ENCODE measurements at regions not wholly inside any gene's neighbourhood (a gene's known extent, or its start where the extent isn't known, plus 50 kb on each side); places are given as distances from the start of the nearest gene placed in this dataset.
"Not testable (repeated sequence)": the region's sequence is repeated elsewhere in the genome, so short reads cannot be mapped to it uniquely, and the experiment has no call there.

DNA sequence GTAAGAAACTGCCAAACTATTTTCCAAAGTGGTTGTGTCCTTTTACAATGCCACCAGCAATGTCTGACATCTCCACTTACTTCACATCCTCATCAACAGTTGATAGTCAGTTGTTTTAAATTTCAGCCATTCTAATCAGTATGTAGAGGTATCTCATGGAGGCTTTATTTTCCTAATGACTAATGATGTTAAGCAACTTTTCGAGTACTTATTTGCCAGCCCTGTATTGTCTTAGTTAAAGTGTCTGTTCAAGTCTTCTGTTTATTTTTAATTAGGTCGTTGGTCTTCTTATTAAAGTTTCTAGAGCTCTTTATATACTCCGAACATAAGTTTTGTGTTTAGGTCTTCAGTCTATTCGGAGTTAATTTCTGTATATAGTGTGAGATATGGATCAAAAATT is 54.9 kb upstream of the NBPF12 start:
- DNase-seq, result not testable (repeated sequence)

GRCh38 chr1:146881096-146881495 is 57.0 kb upstream of the NBPF12 start:
- not testable (repeated sequence) for DNase-seq

GRCh38 chr1:146863799-146864319 is 74.3 kb upstream of the NBPF12 start:
- DNase-seq, result not testable (repeated sequence)

- not testable (repeated sequence) for DNase-seq
Measured at GRCh38 chr1:146853147-146853546, 85.0 kb upstream of the NBPF12 start.

- not testable (repeated sequence) for DNase-seq
Measured at GRCh38 chr1:146850352-146850889, 87.7 kb upstream of the NBPF12 start.

- DNase-seq, result not testable (repeated sequence)
Measured at GRCh38 chr1:146838725-146839124, 99.4 kb upstream of the NBPF12 start.

- not testable (repeated sequence) for DNase-seq
Measured at GRCh38 chr1:146826957-146827356, 111.2 kb upstream of the NBPF12 start.

DNA sequence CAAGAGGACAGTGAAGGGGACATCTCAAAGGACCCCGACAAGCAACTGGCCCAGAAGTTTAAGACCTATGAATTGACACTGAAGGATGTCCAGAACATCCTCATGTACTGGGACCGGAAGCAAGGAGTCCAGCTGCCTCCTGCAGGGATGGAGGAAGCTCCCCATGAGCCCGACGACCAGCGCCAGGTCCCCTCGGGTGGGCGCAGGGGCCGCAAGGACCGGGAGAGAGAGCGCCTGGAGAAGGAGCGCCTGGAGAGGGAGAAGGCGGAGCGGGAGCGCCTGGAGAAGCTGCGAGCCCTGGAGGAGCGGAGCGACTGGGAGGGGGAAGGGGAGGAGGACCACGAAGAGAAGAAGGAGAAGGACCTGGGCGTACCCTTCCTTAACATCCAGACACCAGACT is 143.9 kb upstream of the NBPF12 start:
- DNase-seq, result not testable (repeated sequence)

GRCh38 chr1:146792725-146793124 is 145.4 kb upstream of the NBPF12 start:
- peak; percentile 38 for DNase-seq

DNA sequence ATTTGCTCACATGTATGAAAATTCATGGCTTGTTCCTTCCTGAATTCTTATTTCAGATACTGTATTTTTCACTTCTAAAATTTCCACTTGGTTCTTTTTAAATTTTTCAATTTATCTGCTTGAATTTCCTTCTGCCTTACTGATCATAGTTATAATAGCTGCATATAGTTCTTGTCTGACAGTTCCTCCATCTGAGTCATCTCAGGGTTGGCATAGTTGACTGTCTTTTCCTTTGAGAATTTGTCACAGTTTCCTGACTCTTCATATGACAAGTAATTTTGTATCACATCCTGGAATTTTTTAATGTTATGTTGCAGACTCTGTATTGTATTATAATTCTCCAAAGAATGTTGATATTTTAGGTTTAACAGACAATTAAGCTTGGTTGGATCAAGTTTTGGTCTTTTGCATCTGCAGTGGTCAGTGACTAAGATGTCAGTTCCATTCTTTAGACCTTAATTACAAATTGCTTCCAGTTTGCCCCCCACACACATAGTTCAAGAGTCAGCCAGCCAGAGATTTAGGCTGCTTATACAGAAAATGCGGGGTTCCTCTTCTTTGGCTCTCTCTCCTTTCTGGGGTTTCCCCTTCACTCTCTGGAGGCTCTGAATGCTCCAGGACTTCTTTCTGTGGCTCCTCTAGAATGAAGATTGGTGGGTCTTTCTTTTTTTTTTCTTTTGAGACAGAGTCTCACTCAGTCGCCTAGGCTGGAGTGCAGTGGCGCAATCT is 153.7 kb upstream of the NBPF12 start:
- DNase-seq, result not testable (repeated sequence)

DNA sequence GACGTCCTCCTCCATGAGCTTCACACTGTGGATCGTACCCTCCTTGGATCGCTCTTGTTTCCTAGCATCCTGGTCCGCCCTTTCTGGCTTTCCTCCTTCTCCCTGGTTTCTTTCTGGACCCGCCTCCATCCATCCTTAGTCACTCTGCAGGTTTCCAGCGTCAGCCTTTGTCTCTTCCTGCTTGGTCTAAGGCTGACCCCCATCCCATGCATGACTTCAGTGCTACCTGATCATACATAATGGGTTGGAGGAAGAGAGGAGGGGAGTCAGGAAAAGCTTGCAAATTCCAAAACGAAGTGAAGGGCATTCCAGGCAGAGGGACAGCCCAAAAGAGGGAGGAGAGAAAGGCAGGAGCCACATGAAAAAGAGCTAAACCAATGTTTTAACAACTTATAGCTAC is 156.9 kb upstream of the NBPF12 start:
- DNase-seq, result not testable (repeated sequence)

GRCh38 chr1:146777826-146778602 is 160.1 kb upstream of the NBPF12 start:
- DNase-seq, result peak; percentile 43

GRCh38 chr1:146774988-146775387 is 163.1 kb upstream of the NBPF12 start:
- DNase-seq, result not testable (repeated sequence)

GRCh38 chr1:146774271-146774670 is 163.9 kb upstream of the NBPF12 start:
- not testable (repeated sequence) for DNase-seq

DNA sequence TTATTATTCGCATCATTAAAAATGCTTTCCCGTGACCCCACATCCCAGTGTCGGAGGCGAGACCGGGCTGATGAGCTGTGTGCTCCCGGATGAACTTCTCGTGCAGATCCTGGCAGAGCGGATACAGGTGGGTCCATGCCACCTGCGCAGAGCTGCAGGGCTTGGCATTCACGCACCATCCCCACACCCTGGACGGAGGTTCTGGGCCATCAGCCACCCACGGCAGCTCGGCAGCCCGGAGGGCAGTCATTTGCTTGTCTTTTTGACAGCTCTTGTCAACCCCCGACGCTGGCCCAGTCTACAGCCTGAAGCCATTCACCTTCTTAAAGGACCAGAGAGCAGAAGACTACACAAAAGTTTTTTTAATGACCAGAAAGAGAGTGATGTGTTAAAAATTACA is 166.7 kb upstream of the NBPF12 start:
- DNase-seq, result not testable (repeated sequence)

DNA sequence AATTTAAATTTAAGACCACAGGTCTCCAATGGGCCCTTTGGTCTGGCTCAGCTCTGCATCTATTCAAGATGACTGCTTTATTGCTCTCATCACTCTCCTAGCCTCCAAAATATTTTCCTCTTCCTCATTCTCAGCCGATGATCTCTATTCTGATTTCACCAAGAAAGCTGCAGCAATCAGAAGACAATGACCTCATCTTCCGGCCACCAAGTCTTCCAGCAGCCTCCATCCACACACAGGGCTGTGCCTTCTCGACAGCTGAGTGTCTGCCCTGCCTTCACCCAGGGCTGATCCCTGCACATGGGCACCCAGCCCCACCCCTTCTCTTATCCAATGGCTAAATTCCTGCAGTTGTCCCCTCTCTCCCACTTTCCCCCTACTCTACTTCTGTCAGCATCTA is 167.1 kb upstream of the NBPF12 start:
- not testable (repeated sequence) for DNase-seq

DNA sequence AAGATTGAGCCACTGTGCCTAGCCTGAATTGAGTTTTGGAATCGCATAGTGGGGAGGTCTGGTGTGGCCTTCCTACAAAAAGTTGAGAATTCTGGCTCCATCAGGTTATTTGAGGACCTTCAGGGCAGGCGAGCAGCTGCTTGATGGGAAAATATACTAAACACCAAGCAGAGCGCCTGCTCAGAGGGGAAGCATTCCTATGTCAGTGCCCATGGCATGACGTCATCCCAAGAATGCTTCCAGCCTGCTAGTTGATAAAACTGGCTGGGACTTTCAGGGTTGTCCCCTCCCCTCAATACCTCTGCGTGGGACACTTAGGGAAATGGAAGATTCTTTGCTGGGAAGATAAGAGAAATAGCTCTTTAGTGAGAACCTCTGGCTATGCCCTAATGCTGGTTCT is 174.9 kb upstream of the NBPF12 start:
- DNase-seq, result not testable (repeated sequence)

DNA sequence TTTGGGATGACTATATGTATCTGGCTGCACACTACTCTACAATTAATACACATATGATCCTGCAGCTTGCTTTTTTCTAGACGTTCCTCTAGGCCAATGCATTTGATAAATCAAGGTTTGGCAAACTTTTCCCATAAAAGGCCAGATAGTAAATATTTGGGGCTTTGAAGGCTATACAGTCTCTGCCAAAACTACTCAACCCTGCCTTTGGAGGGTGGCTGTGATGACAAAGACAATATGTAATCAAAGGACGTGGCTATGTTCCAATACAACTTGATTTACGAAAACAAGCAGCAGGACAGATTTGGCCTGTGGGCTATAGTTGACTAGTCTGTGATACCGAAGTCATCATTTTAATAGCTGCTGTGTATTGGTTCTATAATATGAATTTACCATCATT is 181.3 kb upstream of the NBPF12 start:
- DNase-seq, result not testable (repeated sequence)

DNA sequence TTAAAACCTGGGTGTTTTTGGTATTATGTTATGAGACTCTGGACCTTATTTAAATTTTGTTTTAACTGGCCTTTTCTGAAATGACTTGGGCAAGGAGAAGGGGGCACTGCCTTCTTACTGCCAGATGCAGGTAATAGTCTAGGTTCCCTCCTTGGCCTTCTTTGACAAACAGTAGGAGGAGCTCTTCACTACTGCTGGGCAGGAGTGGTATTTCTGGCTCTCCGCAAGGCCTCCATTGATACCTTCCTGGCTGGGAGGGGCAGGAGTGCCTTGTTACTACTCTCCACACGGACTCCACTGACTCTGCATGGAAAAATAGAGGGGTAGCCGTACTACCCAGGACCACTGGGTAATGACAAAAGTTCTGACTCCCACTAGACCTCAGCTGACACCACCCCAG is 189.4 kb upstream of the NBPF12 start:
- not testable (repeated sequence) for DNase-seq

DNA sequence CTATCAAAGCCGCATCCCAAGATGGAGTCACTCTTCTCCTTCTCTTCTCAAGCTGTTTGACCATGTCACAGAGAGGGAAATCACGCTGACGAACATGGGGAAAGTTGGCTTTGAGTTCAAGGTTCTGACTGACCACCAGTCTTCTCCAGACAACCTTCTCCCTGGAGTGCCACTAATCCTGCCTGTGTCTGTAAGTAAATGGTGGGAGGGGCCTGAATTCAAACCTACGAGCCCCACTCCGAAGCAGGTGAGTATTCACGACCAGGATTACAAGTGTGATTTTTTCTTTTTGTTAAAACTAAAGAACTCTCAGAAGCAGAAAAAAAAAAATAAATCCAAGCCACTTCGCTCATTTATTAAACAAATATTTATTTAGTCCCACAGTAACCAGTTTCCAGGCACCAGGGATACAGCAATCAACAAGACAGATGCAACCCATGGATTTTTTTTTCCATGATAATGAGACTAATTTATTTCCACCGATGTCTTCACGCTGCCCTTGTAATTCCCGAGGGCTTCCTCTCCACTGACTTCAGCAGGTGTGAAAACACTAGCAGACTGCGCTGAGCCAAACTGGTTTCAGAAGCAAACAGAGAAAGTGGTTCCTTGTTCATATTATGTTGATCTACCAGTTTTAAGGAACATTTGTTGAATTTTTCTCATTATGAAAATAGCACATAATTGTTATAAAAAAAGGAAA is 206.0 kb upstream of the NBPF12 start:
- DNase-seq, result not testable (repeated sequence)

GRCh38 chr1:146729642-146730344 is 208.3 kb upstream of the NBPF12 start:
- DNase-seq, result not testable (repeated sequence)

DNA sequence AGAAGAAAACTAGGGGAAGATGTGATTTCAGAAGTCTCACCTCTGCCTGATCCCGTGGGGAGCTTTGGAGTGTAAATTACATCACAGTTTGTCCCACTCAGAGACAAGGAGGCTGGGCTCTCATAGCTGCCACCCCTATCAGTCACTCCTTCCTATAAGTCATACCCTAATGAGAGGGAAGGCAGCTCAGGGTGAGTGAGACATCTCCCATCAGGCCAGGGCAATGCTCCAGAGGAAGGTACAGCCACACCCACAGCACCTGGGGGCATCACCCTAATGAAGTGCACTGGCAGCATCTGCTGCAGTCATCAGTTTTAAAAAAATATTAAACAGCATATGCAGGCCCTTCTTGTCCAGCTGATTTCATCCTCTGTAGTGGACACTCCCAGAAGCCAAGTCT is 223.1 kb upstream of the NBPF12 start:
- DNase-seq, result not testable (repeated sequence)

Data from femur (tissue), 1 donor.